ENCODE measurements at regions not wholly inside any gene's neighbourhood (a gene's known extent, or its start where the extent isn't known, plus 50 kb on each side); places are given as distances from the start of the nearest gene placed in this dataset.
"Not testable (repeated sequence)": the region's sequence is repeated elsewhere in the genome, so short reads cannot be mapped to it uniquely, and the experiment has no call there.

DNA sequence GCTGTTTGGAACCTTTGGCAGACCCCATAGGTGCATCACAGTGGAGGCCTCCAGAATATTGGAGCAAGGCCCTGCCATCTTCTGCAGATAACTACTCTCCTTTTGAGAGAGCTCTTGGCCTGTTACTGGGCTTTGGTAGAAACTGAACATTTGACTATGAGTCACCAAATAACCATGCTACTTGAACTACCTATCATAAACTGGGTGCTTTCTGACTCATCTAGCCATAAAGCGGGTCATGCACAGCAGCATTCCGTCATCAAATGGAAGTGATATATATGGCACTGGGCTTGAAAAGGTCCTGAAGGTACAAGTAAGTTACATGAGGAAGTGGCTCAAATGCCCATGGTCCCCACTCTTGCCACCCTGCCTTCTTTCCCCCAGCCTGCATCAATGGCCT, 782.5 kb upstream of the SLITRK6 start:
- no peaks in the 10 kb centered on the region for H3K36me3 ChIP-seq
- H3K9me3 ChIP-seq (replicated peaks): no peaks in the 10 kb centered on the region
- H3K27ac ChIP-seq: no peak overlapping the region
- no peaks in the 10 kb centered on the region for H3K4me1 ChIP-seq
- H3K27me3 ChIP-seq: no peaks in the 10 kb centered on the region
- no peak for DNase-seq
- no peak overlapping the region for H3K4me3 ChIP-seq

- no peaks in the 10 kb centered on the region for H3K4me1 ChIP-seq
- H3K27ac ChIP-seq: no peak overlapping the region
- H3K4me3 ChIP-seq: no peak overlapping the region
- no peaks in the 10 kb centered on the region for H3K36me3 ChIP-seq
- no peaks in the 10 kb centered on the region for H3K9me3 ChIP-seq (replicated peaks)
- H3K27me3 ChIP-seq: no peaks in the 10 kb centered on the region
- DNase-seq: no peak
Measured at GRCh38 chr13:86584301-86584700, 785.1 kb upstream of the SLITRK6 start.

DNA sequence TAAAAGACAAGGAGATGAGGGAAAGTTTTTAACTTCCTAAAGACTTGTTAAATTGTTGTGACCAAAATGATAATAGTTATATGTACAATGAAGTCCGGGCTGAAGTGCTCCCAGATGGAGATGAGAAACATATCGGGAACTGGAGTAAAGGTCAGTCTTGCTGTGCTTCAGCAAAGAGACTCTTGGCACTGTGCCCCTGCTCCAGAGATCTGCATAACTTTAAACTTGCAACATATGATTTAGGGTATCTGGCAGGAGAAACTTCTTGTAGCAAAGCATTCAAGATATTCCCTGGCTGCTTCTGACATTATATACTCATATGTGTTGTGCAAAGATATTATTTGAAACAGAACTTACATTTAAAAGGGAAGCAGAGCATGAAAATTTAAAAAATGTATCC, 786.6 kb upstream of the SLITRK6 start:
- Histone ChIP-seq H3K4me3 (no peak overlapping the region), H3K9me3 (replicated peaks) (no peaks in the 10 kb centered on the region), H3K27me3 (no peaks in the 10 kb centered on the region), H3K27ac (no peak overlapping the region), H3K4me1 (no peaks in the 10 kb centered on the region), H3K36me3 (no peaks in the 10 kb centered on the region)
- no peak for DNase-seq

DNA sequence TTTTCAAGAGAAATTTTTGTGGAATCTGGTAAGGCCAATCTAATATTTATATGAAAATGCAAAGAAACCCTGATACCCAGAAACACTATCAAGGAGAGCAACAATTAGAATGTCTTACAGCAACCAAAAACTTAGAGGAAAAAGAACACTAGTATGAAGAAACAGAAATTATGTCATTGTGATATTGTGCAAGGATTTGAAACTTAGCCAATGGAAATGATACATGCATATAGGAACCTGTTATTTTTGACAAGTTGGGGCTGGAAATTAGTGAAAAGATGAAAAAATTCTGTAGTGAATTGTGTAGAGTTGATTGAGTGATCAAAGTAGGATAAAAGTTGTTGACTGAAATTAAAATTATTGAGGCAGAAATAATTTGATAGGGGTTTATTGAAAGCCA, 792.6 kb upstream of the SLITRK6 start:
- no peaks in the 10 kb centered on the region for H3K4me1 ChIP-seq
- H3K4me3 ChIP-seq: no peak overlapping the region
- H3K9me3 ChIP-seq (replicated peaks): no peaks in the 10 kb centered on the region
- no peak overlapping the region for H3K27ac ChIP-seq
- no peak for DNase-seq
- H3K36me3 ChIP-seq: no peaks in the 10 kb centered on the region
- no peaks in the 10 kb centered on the region for H3K27me3 ChIP-seq

GRCh38 chr13:86601351-86601750, 802.1 kb upstream of the SLITRK6 start:
- H3K4me3 ChIP-seq: no peak overlapping the region

DNA sequence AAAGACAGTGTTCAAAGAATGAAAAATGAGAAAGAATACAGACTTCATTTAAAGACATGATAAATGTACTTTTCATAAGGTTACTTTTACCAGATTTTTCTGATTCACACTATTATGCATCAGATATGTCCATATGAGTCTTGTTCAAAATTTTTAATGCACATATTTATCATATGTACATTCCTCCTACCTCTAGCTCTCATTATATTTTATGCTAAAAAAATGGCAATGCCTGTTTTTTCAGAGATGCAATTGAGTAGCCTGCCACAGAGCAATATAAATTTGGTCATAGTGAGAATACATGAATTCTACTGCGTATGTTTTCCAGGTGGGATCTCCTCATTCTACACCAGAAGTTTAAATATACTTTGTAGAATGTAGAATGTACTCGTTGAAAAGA, 807.0 kb upstream of the SLITRK6 start:
- Histone ChIP-seq H3K27ac (no peak overlapping the region), H3K4me3 (no peak overlapping the region), H3K36me3 (no peaks in the 10 kb centered on the region), H3K4me1 (no peaks in the 10 kb centered on the region), H3K9me3 (replicated peaks) (no peaks in the 10 kb centered on the region), H3K27me3 (no peaks in the 10 kb centered on the region)
- DNase-seq: no peak

More at GRCh38 chr13:86601351-86601750, 802.1 kb upstream of the SLITRK6 start:
- Histone ChIP-seq H3K4me1 (no peaks in the 10 kb centered on the region), H3K36me3 (no peaks in the 10 kb centered on the region), H3K9me3 (replicated peaks) (no peaks in the 10 kb centered on the region), H3K27ac (no peak overlapping the region), H3K27me3 (no peaks in the 10 kb centered on the region)
- DNase-seq: no peak

DNA sequence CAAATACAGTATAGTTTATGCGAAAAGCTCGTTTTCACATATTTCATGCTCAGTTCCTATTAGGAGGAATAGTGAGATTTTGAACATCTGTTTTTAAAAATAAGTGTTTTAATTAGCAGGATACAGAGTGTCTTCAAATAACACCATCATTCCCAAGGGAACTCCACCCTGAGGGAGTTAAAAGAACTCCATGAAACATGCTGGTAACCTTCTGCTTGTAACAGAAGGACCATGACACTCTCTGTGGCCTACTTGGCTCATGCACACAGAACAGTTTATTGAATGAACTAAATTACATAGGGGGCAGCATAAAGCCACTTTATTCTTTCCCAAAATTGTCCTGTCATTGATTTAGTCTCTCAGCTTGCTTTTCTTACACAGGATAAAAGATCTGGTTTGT, 809.5 kb upstream of the SLITRK6 start:
- H3K4me1 ChIP-seq: no peaks in the 10 kb centered on the region
- H3K9me3 ChIP-seq (replicated peaks): no peaks in the 10 kb centered on the region
- H3K4me3 ChIP-seq: no peak overlapping the region
- H3K27me3 ChIP-seq: no peaks in the 10 kb centered on the region
- no peaks in the 10 kb centered on the region for H3K36me3 ChIP-seq
- H3K27ac ChIP-seq: no peak overlapping the region
- DNase-seq: peak in 1 of 2 experiments; percentile 1

GRCh38 chr13:86633346-86633745, 834.1 kb upstream of the SLITRK6 start:
- no peaks in the 10 kb centered on the region for H3K27me3 ChIP-seq
- no peaks in the 10 kb centered on the region for H3K4me1 ChIP-seq
- no peak for DNase-seq
- no peaks in the 10 kb centered on the region for H3K9me3 ChIP-seq (replicated peaks)
- no peak overlapping the region for H3K27ac ChIP-seq
- H3K4me3 ChIP-seq: no peak overlapping the region
- no peaks in the 10 kb centered on the region for H3K36me3 ChIP-seq

DNA sequence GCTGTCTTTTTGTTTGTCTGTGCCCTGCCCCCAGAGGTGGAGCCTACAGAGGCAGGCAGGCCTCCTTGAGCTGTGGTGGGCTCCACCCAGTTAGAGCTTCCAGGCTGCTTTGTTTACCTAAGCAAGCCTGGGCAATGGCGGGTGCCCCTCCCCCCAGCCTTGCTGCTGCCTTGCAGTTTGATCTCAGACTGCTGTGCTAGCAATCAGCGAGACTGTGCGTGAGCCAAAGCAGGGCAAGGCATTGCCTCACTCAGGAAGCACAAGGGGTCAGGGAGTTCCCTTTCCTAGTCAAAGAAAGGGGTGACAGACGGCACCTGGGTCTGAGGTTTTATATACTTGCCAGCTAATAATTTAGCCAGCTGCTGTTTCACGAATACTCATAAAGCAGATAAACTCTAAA, 852.0 kb upstream of the SLITRK6 start:
- DNase-seq; H3K27ac ChIP-seq; H3K4me3 ChIP-seq; H3K27me3 ChIP-seq; H3K4me1 ChIP-seq; H3K36me3 ChIP-seq; H3K9me3 ChIP-seq (replicated peaks): not testable (repeated sequence)

GRCh38 chr13:86653009-86653408, 853.8 kb upstream of the SLITRK6 start:
- Histone ChIP-seq H3K36me3 (no peaks in the 10 kb centered on the region), H3K27me3 (no peaks in the 10 kb centered on the region)
- DNase-seq: no peak

GRCh38 chr13:86655561-86655960, 856.3 kb upstream of the SLITRK6 start:
- no peaks in the 10 kb centered on the region for H3K9me3 ChIP-seq (replicated peaks)
- H3K36me3 ChIP-seq: no peaks in the 10 kb centered on the region
- H3K27ac ChIP-seq: no peak overlapping the region
- no peak overlapping the region for H3K4me3 ChIP-seq
- no peaks in the 10 kb centered on the region for H3K27me3 ChIP-seq
- DNase-seq: no peak
- no peaks in the 10 kb centered on the region for H3K4me1 ChIP-seq

More at GRCh38 chr13:86653009-86653408, 853.8 kb upstream of the SLITRK6 start:
- no peak overlapping the region for H3K4me3 ChIP-seq
- H3K27ac ChIP-seq: no peak overlapping the region
- H3K9me3 ChIP-seq (replicated peaks): no peaks in the 10 kb centered on the region
- H3K4me1 ChIP-seq: no peaks in the 10 kb centered on the region

DNA sequence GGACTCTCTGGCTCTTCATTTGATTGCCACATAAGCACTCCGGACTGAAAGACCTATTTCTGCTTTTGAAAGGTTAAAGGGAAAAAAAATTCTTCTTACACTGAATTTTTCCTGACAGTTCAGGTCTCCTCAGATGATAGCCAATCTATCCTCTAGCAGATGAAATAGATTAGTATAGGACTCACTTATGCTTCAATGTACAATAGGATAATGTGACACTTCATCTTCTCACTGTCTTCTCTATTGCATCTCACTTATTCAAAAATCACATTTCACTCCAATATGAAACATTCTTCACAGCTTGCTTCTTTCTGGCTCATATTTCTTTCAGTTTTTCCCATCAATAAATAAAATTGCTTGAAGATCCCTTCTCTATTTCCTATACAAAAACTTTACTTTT, 860.9 kb upstream of the SLITRK6 start:
- Histone ChIP-seq H3K27ac (no peak overlapping the region), H3K4me3 (no peak overlapping the region), H3K4me1 (no peaks in the 10 kb centered on the region), H3K9me3 (replicated peaks) (no peaks in the 10 kb centered on the region), H3K36me3 (no peaks in the 10 kb centered on the region), H3K27me3 (no peaks in the 10 kb centered on the region)
- DNase-seq: no peak

DNA sequence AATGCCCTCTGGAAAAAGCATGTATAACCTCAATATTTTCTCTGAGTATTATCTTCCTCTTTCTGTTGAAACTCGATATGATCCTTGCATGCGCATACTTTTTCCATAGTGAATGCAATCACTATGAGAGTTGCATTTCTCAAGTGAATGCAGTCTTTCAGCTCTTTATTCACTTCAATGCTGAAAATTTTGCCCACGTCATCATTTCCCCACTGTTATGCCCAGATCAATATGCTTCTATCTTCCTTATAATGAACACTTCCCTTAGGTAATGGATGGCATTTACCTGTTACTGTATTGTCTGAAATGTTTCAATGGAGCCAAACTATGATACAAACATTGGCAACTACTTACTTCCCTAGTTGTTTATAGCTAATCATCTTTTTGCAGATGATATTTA, 866.6 kb upstream of the SLITRK6 start:
- H3K4me3 ChIP-seq: no peak overlapping the region

DNA sequence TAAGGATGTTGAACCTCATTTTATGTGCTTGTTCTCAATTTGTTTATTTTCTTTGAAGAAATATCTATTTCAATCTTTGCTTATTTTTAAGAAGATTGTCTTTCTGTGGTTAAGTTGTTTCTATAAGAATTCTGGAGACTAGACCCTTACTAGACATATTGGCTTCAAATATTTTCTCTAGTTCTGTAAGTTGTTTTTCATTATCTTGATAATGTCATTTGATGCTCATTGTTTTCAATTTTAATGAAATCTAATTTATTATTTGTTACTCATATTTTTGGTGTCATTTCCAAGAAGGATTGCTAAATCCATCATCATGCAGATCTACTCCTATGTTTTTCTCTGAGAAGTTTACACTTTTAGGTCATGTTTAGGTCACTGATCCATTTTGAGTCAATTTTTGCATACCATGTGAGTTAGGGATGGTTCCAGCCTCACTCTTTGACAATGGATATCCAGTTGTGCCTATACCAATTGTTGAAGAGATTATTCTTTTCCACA, 874.8 kb upstream of the SLITRK6 start:
- Histone ChIP-seq H3K9me3 (replicated peaks) (no peaks in the 10 kb centered on the region), H3K27ac (no peak overlapping the region), H3K27me3 (no peaks in the 10 kb centered on the region), H3K4me3 (no peak overlapping the region), H3K36me3 (no peaks in the 10 kb centered on the region), H3K4me1 (no peaks in the 10 kb centered on the region)
- no peak for DNase-seq

More for the DNA sequence above, 866.6 kb upstream of the SLITRK6 start:
- Histone ChIP-seq H3K9me3 (replicated peaks) (no peaks in the 10 kb centered on the region), H3K4me1 (no peaks in the 10 kb centered on the region), H3K27me3 (no peaks in the 10 kb centered on the region), H3K27ac (no peak overlapping the region), H3K36me3 (no peaks in the 10 kb centered on the region)
- DNase-seq: no peak

DNA sequence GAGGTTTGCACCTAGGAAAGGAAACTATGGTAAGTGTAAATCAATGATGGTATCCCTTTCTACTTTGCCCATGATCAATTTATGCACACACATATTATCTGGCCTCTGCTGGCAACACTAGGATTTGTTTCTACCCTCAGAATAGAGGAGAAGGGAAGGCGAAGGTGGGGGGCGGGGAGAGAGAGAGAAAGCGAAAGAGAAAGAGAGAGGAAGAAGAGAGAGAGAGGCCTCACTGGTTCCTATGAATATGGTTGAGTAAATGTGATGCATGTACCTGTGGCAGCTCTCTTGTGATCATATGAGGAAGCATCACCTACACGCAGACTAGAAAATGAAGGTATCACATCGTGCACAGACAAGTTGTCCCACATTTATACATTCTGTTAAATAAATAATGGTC, 882.0 kb upstream of the SLITRK6 start:
- Histone ChIP-seq H3K4me3 (no peak overlapping the region), H3K36me3 (no peaks in the 10 kb centered on the region), H3K4me1 (no peaks in the 10 kb centered on the region), H3K27ac (no peak overlapping the region), H3K27me3 (no peaks in the 10 kb centered on the region), H3K9me3 (replicated peaks) (no peaks in the 10 kb centered on the region)
- DNase-seq: no peak

DNA sequence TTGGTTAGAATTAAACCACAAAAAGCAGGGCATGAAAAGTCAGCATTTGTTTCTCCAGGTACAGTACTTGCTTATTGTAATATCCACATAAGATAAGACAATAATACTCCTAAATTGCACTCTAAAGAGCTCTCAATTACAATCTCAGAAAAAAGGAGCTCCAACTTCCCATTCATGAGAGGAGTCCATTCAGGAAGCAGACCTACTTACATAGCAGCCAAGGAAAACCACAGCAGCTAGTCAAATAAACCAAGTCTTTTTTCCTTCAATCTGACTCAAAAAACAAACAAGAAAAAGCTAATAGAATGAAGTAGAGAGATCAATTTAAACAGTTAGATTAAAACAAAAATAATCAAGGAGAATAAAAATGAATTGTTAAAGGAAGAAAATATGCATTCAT, 885.2 kb upstream of the SLITRK6 start:
- H3K27me3 ChIP-seq: no peaks in the 10 kb centered on the region
- H3K4me1 ChIP-seq: no peaks in the 10 kb centered on the region

More for the DNA sequence above, 885.2 kb upstream of the SLITRK6 start:
- Histone ChIP-seq H3K9me3 (replicated peaks) (no peaks in the 10 kb centered on the region), H3K27ac (no peak overlapping the region), H3K36me3 (no peaks in the 10 kb centered on the region), H3K4me3 (no peak overlapping the region)
- no peak for DNase-seq

Measured in SJCRH30 (cell line).